ENCODE measurements at regions not wholly inside any gene's neighbourhood (a gene's known extent, or its start where the extent isn't known, plus 50 kb on each side); places are given as distances from the start of the nearest gene placed in this dataset.

DNA sequence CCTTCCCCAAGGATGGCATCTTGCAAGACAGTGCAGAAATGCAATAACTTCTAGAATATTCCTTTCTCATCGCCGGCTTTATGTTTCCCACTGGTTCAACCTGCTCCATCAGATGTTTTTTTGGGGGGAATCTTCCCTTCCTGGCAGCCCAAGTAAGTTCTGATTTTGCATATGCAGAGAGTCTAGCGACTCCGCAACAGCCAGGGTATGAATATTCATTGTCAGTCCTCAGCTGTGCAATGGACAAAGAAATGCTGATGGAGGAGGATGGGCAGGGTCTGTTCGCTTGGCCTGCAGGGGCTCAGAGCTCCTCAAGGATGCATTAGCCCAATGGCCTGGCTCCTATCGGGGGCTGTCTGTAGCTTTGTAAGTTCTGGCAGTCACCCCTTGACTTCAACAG lies 358.8 kb upstream of the CCL2 start:
- TF ChIP-seq, protein P1, sequence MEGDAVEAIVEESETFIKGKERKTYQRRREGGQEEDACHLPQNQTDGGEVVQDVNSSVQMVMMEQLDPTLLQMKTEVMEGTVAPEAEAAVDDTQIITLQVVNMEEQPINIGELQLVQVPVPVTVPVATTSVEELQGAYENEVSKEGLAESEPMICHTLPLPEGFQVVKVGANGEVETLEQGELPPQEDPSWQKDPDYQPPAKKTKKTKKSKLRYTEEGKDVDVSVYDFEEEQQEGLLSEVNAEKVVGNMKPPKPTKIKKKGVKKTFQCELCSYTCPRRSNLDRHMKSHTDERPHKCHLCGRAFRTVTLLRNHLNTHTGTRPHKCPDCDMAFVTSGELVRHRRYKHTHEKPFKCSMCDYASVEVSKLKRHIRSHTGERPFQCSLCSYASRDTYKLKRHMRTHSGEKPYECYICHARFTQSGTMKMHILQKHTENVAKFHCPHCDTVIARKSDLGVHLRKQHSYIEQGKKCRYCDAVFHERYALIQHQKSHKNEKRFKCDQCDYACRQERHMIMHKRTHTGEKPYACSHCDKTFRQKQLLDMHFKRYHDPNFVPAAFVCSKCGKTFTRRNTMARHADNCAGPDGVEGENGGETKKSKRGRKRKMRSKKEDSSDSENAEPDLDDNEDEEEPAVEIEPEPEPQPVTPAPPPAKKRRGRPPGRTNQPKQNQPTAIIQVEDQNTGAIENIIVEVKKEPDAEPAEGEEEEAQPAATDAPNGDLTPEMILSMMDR (conservative IDR thresholded peaks at IDR 0.05; ENCODE audit: low read depth, low read length): no peak
- no peak for TF ChIP-seq EZH2 (IDR thresholded peaks at IDR 0.05; ENCODE audit: borderline replicate concordance, low read depth, low read length, poor library complexity, severe bottlenecking)
